ENCODE measurements at regions not wholly inside any gene's neighbourhood (a gene's known extent, or its start where the extent isn't known, plus 50 kb on each side); places are given as distances from the start of the nearest gene placed in this dataset.

GRCh38 chr12:58819345-58819744 lies 101.0 kb downstream of the LRIG3 start:
- TF ChIP-seq, protein P1, sequence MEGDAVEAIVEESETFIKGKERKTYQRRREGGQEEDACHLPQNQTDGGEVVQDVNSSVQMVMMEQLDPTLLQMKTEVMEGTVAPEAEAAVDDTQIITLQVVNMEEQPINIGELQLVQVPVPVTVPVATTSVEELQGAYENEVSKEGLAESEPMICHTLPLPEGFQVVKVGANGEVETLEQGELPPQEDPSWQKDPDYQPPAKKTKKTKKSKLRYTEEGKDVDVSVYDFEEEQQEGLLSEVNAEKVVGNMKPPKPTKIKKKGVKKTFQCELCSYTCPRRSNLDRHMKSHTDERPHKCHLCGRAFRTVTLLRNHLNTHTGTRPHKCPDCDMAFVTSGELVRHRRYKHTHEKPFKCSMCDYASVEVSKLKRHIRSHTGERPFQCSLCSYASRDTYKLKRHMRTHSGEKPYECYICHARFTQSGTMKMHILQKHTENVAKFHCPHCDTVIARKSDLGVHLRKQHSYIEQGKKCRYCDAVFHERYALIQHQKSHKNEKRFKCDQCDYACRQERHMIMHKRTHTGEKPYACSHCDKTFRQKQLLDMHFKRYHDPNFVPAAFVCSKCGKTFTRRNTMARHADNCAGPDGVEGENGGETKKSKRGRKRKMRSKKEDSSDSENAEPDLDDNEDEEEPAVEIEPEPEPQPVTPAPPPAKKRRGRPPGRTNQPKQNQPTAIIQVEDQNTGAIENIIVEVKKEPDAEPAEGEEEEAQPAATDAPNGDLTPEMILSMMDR (conservative IDR thresholded peaks at IDR 0.05; ENCODE audit: low read depth), result no peak
- no peak for DNase-seq (ENCODE audit: low spot score)

DNA sequence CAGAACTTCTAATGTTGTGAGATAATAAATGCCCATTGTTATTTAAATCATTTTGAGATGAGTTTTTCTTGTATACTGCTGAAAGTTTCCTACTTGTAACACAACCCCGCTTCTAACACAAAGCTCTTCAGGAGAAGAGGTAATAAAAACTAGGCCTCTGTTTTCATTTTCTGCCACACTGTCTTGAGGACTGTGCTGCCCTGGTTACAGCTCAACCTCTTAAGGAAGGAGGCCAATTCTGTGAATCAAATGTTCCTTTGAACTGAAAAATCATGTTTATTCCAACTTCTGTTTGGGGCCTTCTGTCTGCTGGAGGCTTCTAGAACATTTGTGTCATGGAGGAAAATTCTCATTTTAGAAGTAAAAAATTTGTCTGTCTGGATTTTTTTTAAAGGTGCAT lies 100.3 kb downstream of the LRIG3 start:
- ChIA-PET CTCF (no interaction called here), POLR2A (ENCODE audit: low non-redundant PET) (no interaction called here)
- TF ChIP-seq, protein P1 (conservative IDR thresholded peaks at IDR 0.05; ENCODE audit: low read depth), result no peak
- H3K27ac ChIP-seq, result no peak overlapping the region
- DNase-seq (ENCODE audit: low spot score), result no peak

More at GRCh38 chr12:58819345-58819744, 101.0 kb downstream of the LRIG3 start:
- no peak overlapping the region for H3K27ac ChIP-seq
- ChIA-PET POLR2A (ENCODE audit: low non-redundant PET) (no interaction called here), CTCF (no interaction called here)

All from RWPE1 (cell line).